Calu3 (cell line): ENCODE measurements at regions not wholly inside any gene's neighbourhood (a gene's known extent, or its start where the extent isn't known, plus 50 kb on each side); places are given as distances from the start of the nearest gene placed in this dataset.

ENCODE experiments used
- BruUV-seq: library from RNA; stranded (reverse); fragments of 400-500 nt; replicated peaks from 2 replicates; lab custom pipeline; 2021; lab: Mats Ljungman, UMichigan
- CTCF ChIA-PET: fragments of 300-600 bp; sonication (Branson Sonifier 250); formaldehyde crosslinking; loops from one replicate; lab custom pipeline; 2022; ENCODE audit warnings: antibody characterized with exemption; lab: Charles Lee
- DNase-seq: peaks from one replicate; pipeline ENCODE4 v3.0.0; 2022
- H3K27ac Mint-ChIP-seq: one replicate; pipeline ENCODE4 v1.8.0; 2022; ENCODE audit warnings: mixed read lengths; ENCODE audit not compliant: unreplicated experiment
- H3K27me3 Mint-ChIP-seq: one replicate; pipeline ENCODE4 v1.8.0; 2022; ENCODE audit warnings: mixed read lengths; ENCODE audit not compliant: unreplicated experiment
- H3K36me3 Mint-ChIP-seq: one replicate; pipeline ENCODE4 v1.8.0; 2022; ENCODE audit warnings: mild to moderate bottlenecking, moderate library complexity, mixed read lengths; ENCODE audit not compliant: insufficient read depth, unreplicated experiment
- H3K4me1 Mint-ChIP-seq: one replicate; pipeline ENCODE4 v1.8.0; 2022; ENCODE audit warnings: mild to moderate bottlenecking, low read depth, mixed read lengths; ENCODE audit not compliant: unreplicated experiment
- H3K4me3 Mint-ChIP-seq: one replicate; pipeline ENCODE4 v1.8.0; 2022; ENCODE audit warnings: mild to moderate bottlenecking, low read depth, moderate library complexity, mixed read lengths; ENCODE audit not compliant: unreplicated experiment
- H3K9me3 Mint-ChIP-seq: one replicate; pipeline ENCODE4 v1.8.0; 2022; ENCODE audit warnings: low read depth, mixed read lengths; ENCODE audit not compliant: unreplicated experiment
- CTCF ChIP-seq: fragments of 200-600 bp; IDR thresholded peaks from one replicate; pipeline ENCODE4 v1.8.0; 2022; ENCODE audit warnings: antibody characterized with exemption; ENCODE audit not compliant: unreplicated experiment
- intact Hi-C: fragments of 100-400 bp; cut with micrococcal nuclease; formaldehyde crosslinking; loops from one replicate; pipeline ENCODE4 v1.10.0; 2022; ENCODE audit not compliant: unreplicated experiment

- CTCF ChIA-PET, result no interaction called here
- BruUV-seq, result no TSS peak
- Mint-ChIP-seq H3K27ac (no peak overlapping the region), H3K27me3 (no peaks in the 10 kb centered on the region), H3K4me1 (peaks cover 8% of the 10 kb centered on the region), H3K36me3 (no peaks in the 10 kb centered on the region), H3K4me3 (no peak overlapping the region), H3K9me3 (no peaks in the 10 kb centered on the region)
- no peak for TF ChIP-seq CTCF
- no peak for DNase-seq
- intact Hi-C loops, result no loop called here
Measured at GRCh38 chr3:146658841-146659240, 53.7 kb upstream of the PLSCR5 start.

GRCh38 chr3:146655333-146655996, 50.3 kb upstream of the PLSCR5 start:
- CTCF ChIA-PET, result no interaction called here
- intact Hi-C loops, result no loop called here

More at GRCh38 chr3:146655333-146655996, 50.3 kb upstream of the PLSCR5 start:
- no peak overlapping the region for H3K4me3 Mint-ChIP-seq
- peaks cover 8% of the 10 kb centered on the region for H3K4me1 Mint-ChIP-seq
- H3K36me3 Mint-ChIP-seq, result no peaks in the 10 kb centered on the region
- TF ChIP-seq CTCF, result no peak
- no peaks in the 10 kb centered on the region for H3K9me3 Mint-ChIP-seq
- no peak for DNase-seq
- no peak overlapping the region for H3K27ac Mint-ChIP-seq
- no peaks in the 10 kb centered on the region for H3K27me3 Mint-ChIP-seq
- no TSS peak for BruUV-seq
